H9 (cell line): ENCODE measurements at regions not wholly inside any gene's neighbourhood (a gene's known extent, or its start where the extent isn't known, plus 50 kb on each side); places are given as distances from the start of the nearest gene placed in this dataset.

Source experiments
- DNase-seq: peaks from one replicate; pipeline ENCODE4 v3.0.0-alpha.2; 2017
- H2AFZ ChIP-seq: one replicate; pipeline ENCODE4 v1.6.1; 2013; ENCODE audit warnings: mild to moderate bottlenecking, low read length, control low read depth, moderate library complexity
- H2AK5ac ChIP-seq: 2 replicates; pipeline ENCODE4 v1.6.1; 2013; ENCODE audit warnings: low read length, control low read depth, mixed read lengths; ENCODE audit not compliant: insufficient read length
- H2BK120ac ChIP-seq: one replicate; pipeline ENCODE4 v1.6.1; 2013; ENCODE audit warnings: low read depth, mild to moderate bottlenecking, low read length, control low read depth, inconsistent platforms; ENCODE audit not compliant: poor library complexity, severe bottlenecking
- H2BK12ac ChIP-seq: 2 replicates; pipeline ENCODE4 v1.6.1; 2013; ENCODE audit warnings: low read length, control low read depth, mixed read lengths, low read depth; ENCODE audit not compliant: insufficient read length
- H2BK15ac ChIP-seq: 2 replicates; pipeline ENCODE4 v1.6.1; 2013; ENCODE audit warnings: low read depth, low read length, control low read depth
- H2BK20ac ChIP-seq: one replicate; pipeline ENCODE4 v1.6.1; 2013; ENCODE audit warnings: low read depth, mild to moderate bottlenecking, low read length, control low read depth, inconsistent platforms; ENCODE audit not compliant: poor library complexity, severe bottlenecking
- H2BK5ac ChIP-seq: 2 replicates; pipeline ENCODE4 v1.6.1; 2013; ENCODE audit warnings: low read length, control low read depth, mixed read lengths; ENCODE audit not compliant: insufficient read length
- H3K14ac ChIP-seq: 2 replicates; pipeline ENCODE4 v1.6.1; 2013; ENCODE audit warnings: low read length, control low read depth; ENCODE audit not compliant: insufficient read depth
- H3K18ac ChIP-seq: 2 replicates; pipeline ENCODE4 v1.6.1; 2013; ENCODE audit warnings: low read depth, mild to moderate bottlenecking, mixed read lengths, low read length, control low read depth; ENCODE audit not compliant: insufficient read length
- H3K23ac ChIP-seq: 2 replicates; pipeline ENCODE4 v1.6.1; 2013; ENCODE audit warnings: low read length, control low read depth, mixed read lengths, low read depth; ENCODE audit not compliant: insufficient read length
- H3K23me2 ChIP-seq: 2 replicates; pipeline ENCODE4 v1.6.1; 2013; ENCODE audit warnings: low read depth, mild to moderate bottlenecking, mixed read lengths, low read length, control low read depth; ENCODE audit not compliant: insufficient read length, poor library complexity, severe bottlenecking
- H3K27ac ChIP-seq: 2 replicates; pipeline ENCODE4 v1.5.1; 2013; ENCODE audit warnings: low read length, control low read depth, mixed read lengths, low read depth; ENCODE audit not compliant: insufficient read length
- H3K27me3 ChIP-seq: 2 replicates; pipeline ENCODE4 v1.6.1; 2013; ENCODE audit warnings: low read length, control low read depth, inconsistent platforms; ENCODE audit not compliant: insufficient read depth
- H3K4ac ChIP-seq: 2 replicates; pipeline ENCODE4 v1.6.1; 2013; ENCODE audit warnings: low read depth, mild to moderate bottlenecking, control low read depth, inconsistent platforms, low read length, moderate library complexity
- H3K4me1 ChIP-seq: 2 replicates; pipeline ENCODE4 v1.6.1; 2013; ENCODE audit warnings: low read length, control low read depth, inconsistent platforms; ENCODE audit not compliant: insufficient read depth
- H3K4me2 ChIP-seq: 2 replicates; pipeline ENCODE4 v1.6.1; 2013; ENCODE audit warnings: low read length, control low read depth, mixed read lengths; ENCODE audit not compliant: insufficient read length, insufficient read depth
- H3K56ac ChIP-seq: 2 replicates; pipeline ENCODE4 v1.6.1; 2013; ENCODE audit warnings: low read depth, mild to moderate bottlenecking, mixed read lengths, low read length, control low read depth; ENCODE audit not compliant: insufficient read length
- H3K79me1 ChIP-seq: 2 replicates; pipeline ENCODE4 v1.6.1; 2013; ENCODE audit warnings: low read depth, mild to moderate bottlenecking, moderate library complexity, low read length, control low read depth, inconsistent platforms; ENCODE audit not compliant: insufficient read depth, poor library complexity, severe bottlenecking
- H3K79me2 ChIP-seq: 2 replicates; pipeline ENCODE4 v1.6.1; 2013; ENCODE audit warnings: low read length, control low read depth, inconsistent platforms; ENCODE audit not compliant: insufficient read depth
- H3K9ac ChIP-seq: 2 replicates; pipeline ENCODE4 v1.6.1; 2013; ENCODE audit warnings: low read length, control low read depth, mixed read lengths; ENCODE audit not compliant: insufficient read length; ENCODE audit errors: extremely low read depth
- H3K9me3 ChIP-seq: one replicate; pipeline ENCODE4 v1.6.1; 2013; ENCODE audit warnings: low read depth, low read length, inconsistent platforms; ENCODE audit not compliant: control insufficient read depth
- H3T11ph ChIP-seq: one replicate; pipeline ENCODE4 v1.6.1; 2013; ENCODE audit warnings: mild to moderate bottlenecking, low read length, control low read depth, inconsistent platforms
- H4K20me1 ChIP-seq: one replicate; pipeline ENCODE4 v1.6.1; 2013; ENCODE audit not compliant: control insufficient read depth, insufficient read length, insufficient read depth
- H4K5ac ChIP-seq: 2 replicates; pipeline ENCODE4 v1.6.1; 2013; ENCODE audit warnings: low read depth, mild to moderate bottlenecking, mixed read lengths, low read length, control low read depth; ENCODE audit not compliant: insufficient read length
- H4K8ac ChIP-seq: replicated peaks from 2 replicates; pipeline ENCODE4 v1.6.1; 2013; ENCODE audit warnings: low read length, control low read depth, mixed read lengths, low read depth; ENCODE audit not compliant: insufficient read length
- H4K91ac ChIP-seq: 2 replicates; pipeline ENCODE4 v1.6.1; 2013; ENCODE audit warnings: low read depth, mild to moderate bottlenecking, moderate library complexity, mixed read lengths, low read length, control low read depth; ENCODE audit not compliant: insufficient read length
- H3K27ac Mint-ChIP-seq, 3 experiments: 2 replicates in 2 of 3; 3 replicates in 1 of 3; pipeline ENCODE4 v1.8.0; 2020 to 2021; ENCODE audit warnings: mixed read lengths in 3 of 3, mild to moderate bottlenecking in 1 of 3, moderate library complexity in 1 of 3
- H3K27me3 Mint-ChIP-seq: 2 replicates; pipeline ENCODE4 v1.8.0; 2021; ENCODE audit warnings: low read depth, mild to moderate bottlenecking, moderate library complexity, mixed read lengths
- H3K36me3 Mint-ChIP-seq, 3 experiments: 2 replicates in 2 of 3; 3 replicates in 1 of 3; pipeline ENCODE4 v1.8.0; 2020 to 2021; ENCODE audit warnings: low read depth in 3 of 3, mixed read lengths in 3 of 3; ENCODE audit not compliant: insufficient read depth in 1 of 3
- H3K4me1 Mint-ChIP-seq, 2 experiments: 2 replicates each; pipeline ENCODE4 v1.8.0; 2020; ENCODE audit warnings: mixed read lengths in 2 of 2
- H3K4me3 Mint-ChIP-seq, 2 experiments: 2 replicates in 1 of 2; 3 replicates in 1 of 2; pipeline ENCODE4 v1.8.0; 2020 to 2021; ENCODE audit warnings: mild to moderate bottlenecking in 2 of 2, mixed read lengths in 2 of 2, moderate library complexity in 1 of 2
- H3K9me3 Mint-ChIP-seq, 2 experiments: 2 replicates in 1 of 2; 3 replicates in 1 of 2; pipeline ENCODE4 v1.8.0; 2020; ENCODE audit warnings: mild to moderate bottlenecking in 2 of 2, mixed read lengths in 2 of 2, moderate library complexity in 1 of 2
- CTCF ChIP-seq: fragments of 200-600 bp; sonication (generic); conservative IDR thresholded peaks from 3 replicates; pipeline ENCODE4 v1.8.0; 2021; ENCODE audit warnings: antibody characterized with exemption, mild to moderate bottlenecking
- WGBS: extraction: QIAGEN DNeasy Blood & Tissue Kit; methylation state at CpG from one replicate; pipeline ENCODE4 v1.1.7; 2013; ENCODE audit warnings: missing lambda C conversion rate, low lambda C conversion rate, mixed read lengths; ENCODE audit not compliant: insufficient read length; ENCODE audit errors: extremely low coverage; 5-methylcytosine and 5-hydroxymethylcytosine counted together

- Histone ChIP-seq H3T11ph (no peak overlapping the region), H2BK120ac (no peak overlapping the region), H2AK5ac (no peak overlapping the region), H3K79me2 (no peaks in the 10 kb centered on the region), H3K79me1 (no peaks in the 10 kb centered on the region), H3K4ac (no peak overlapping the region), H2BK12ac (no peak overlapping the region), H3K23me2 (no peaks in the 10 kb centered on the region), H3K4me2 (no peak overlapping the region), H2BK20ac (no peak overlapping the region), H2BK5ac (no peak overlapping the region), H3K14ac (no peak overlapping the region), H4K20me1 (no peaks in the 10 kb centered on the region), H3K27ac (no peak overlapping the region), H2BK15ac (no peak overlapping the region), H3K4me1 (peaks cover 11% of the 10 kb centered on the region; the same call in 1 of the 2 replicates), H3K18ac (no peak overlapping the region), H3K56ac (no peak overlapping the region), H2AFZ (no peak overlapping the region), H3K23ac (no peak overlapping the region), H3K9ac (no peak overlapping the region), H4K91ac (no peak overlapping the region), H3K27me3 (no peaks in the 10 kb centered on the region), H4K8ac (no peak overlapping the region), H3K9me3 (no peaks in the 10 kb centered on the region), H4K5ac (no peak overlapping the region)
- Mint-ChIP-seq H3K4me3 (no peak overlapping the region), H3K4me1 (peaks cover 32 to 36% of the 10 kb centered on the region in 2 experiments), H3K27me3 (no peaks in the 10 kb centered on the region), H3K36me3 (no peaks in the 10 kb centered on the region), H3K27ac (no peak overlapping the region), H3K9me3 (no peaks in the 10 kb centered on the region; a peak in 1 of 5 replicates)
- no peak for TF ChIP-seq CTCF
- no CpG with 5 or more reads among the region's 3 CpGs for WGBS
- DNase-seq, result no peak
Measured at GRCh38 chr11:127629200-127629599, 628.6 kb upstream of the KIRREL3 start.
